Stimulated activated CD4-positive, alpha-beta T cell treated with anti-CD3 and anti-CD28 coated beads, Interleukin-12 subunit alpha, Interleukin-12 subunit beta, amount 100 ng/mL, for 48 hours (primary cell): ENCODE measurements at regions not wholly inside any gene's neighbourhood (a gene's known extent, or its start where the extent isn't known, plus 50 kb on each side); places are given as distances from the start of the nearest gene placed in this dataset.

Experiments
- DNase-seq, 3 donors: peaks; one replicate each; pipeline ENCODE4 v3.0.0-alpha.2; 2020; ENCODE audit warnings: low read depth in 2 of 3, low spot score in 1 of 3

DNA sequence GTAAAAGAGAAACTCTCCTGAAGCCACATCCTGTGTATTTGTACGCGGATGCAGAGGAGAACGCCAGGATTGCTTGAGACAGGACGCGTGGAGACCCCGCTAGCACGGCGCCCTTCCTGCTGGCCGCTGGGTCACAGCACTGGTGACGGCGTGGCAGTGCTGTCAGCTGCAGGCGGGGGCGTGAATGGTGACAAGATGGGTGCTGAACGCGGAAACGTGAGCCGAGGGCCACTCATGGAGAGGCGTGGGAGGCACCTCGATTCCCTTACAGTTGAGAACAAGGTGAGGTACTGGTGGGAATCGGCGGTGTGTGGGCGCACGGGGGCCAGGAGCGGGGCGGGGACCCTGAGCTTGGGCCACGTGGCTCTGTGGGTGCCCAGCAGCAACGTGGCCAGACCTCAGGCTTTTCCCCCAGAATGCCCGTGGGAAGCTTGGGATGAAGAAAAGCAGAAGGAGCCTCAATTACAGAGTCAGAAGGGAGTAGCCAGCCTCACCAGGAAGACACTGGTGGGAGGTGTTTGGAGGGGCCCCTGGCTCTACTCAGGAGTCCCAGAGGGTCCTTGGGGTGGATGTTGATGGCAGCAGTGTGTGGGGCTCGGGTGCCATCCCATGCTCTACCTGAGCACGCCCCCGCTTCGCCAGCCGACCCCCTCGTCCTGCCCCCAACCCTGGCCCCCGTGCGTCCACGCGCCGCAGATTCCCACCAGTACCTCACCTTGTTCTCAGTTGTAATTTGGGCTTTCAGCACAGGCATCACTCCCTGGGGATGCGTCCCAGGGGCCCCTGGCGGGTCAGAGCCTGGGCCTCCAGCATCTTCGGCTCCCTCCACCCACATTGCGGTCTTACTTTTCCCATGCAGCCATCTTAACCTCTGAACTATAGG, 208.4 kb upstream of the TCERG1L start:
- no peak for DNase-seq

DNA sequence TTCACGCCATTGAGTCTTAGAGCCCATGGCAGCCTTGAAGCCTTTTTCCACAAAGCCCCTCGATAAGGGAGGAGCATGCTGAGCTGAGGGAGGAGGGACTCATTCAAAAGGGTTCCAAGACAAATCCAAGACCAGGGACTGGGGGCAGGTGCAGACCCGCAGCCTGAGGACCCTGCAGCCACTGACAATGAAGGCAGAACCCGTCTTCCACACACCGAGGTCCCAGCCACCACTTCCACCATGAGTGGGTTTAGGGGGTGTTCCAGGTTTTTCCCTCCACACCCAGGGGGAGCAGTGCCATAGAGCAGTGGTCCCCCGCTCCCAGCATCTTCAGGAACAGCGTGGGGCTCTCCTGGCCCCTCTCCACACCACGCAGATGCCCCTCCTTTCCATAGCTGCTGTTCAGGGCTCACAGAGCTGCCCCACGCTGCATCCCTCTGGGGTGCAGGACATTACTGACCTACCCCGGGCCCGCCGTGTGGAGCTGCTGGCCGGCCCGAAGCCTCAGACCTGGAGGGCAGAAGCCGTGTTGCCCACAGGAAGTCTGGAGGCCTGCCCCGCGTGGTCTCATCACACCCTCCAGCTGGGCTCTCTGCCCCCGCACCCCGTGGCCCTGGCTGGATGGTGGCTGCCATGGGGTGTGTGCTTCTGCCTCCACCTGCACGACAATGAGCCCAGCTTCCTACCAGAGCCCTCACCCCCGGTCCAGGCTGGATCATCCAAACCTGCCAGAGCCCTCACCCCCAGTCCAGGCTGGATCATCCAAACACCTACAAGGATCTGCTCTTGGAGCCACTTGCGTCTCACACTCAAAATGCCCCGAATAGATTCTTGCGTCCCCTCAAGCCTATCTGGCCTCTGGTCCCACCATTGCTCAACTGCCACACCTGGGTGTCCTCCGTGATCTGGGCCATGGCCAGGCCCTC, 220.0 kb upstream of the TCERG1L start:
- no peak for DNase-seq

DNA sequence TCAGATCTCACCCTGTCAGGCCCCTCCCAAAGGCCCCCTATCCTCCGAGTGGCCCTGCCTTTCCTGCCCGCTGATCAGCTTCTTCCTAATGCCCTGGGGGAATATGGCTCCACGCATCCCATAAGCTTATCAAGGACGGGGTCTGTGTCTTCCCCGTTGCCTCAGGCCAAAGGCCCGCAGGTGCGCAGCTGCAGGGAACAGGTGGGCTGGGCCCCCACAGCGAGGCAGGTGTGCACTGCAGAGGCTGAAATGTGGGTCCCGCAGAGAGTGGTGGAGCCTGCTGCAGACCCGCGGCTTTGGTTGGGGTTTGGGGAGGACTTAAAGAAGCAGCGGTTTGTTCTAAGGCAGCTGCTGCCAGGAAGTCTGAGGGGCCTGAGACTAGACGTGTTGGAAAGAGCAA, 220.8 kb upstream of the TCERG1L start:
- DNase-seq = no peak

DNA sequence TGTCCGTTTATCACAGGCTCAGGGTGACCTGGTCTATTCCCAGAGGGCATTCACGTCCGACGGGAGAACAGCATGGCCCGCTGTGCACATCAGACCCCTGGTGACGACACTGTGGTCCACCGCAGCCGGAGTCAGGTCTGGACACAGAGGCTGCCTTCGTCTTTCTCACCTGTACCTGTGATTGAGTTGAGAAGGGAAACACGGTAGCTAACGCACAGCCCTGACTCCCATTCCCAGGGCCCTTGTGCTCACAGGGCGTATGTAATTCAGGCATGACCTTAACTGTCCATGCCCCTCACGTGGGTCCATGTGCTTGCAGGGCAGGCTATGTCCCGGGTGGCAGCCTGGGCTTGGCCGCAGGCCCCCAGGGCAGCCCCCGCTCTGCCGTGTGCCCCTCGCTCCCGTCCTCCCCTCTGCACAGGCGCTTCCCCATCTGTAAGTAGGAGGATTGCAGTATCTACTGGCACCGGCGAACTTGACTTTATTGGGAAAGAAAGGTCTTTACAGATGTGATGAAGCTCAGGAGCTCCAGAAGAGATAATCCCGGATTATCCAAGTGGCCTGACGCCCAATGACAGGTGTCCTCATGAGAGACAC, 221.3 kb upstream of the TCERG1L start:
- DNase-seq = no peak

DNA sequence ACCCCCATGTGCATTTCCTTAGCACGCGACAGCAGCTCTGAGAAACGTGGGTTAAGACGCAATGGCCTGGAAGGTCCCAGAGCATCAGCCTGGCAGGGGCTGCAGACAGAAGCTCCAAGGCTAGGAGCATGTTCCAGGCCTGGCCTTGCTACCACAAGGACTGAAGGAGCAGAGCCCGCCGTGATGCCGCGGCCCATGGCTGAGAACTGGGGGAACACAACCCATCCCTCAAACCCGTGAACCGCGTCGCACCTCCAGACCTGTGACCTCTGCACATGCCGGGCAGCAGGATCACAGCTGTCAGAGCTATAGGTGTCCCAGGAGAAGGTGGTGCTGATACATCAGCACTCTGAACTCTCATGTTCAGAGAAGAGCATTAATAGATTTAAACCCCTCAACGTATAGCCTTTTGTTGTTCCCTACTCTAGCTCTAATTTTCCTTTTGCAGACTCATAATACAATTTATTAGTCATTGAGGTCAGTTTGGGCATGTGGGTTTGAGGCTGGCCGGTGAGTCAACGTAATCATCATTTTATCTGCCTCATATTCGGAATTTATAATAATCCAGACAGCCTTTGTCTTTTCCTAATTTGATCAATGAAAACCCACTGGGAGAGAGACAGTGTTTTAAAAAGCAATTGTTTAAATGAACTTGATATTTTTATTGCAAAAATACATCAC, 222.5 kb upstream of the TCERG1L start:
- DNase-seq = no peak

DNA sequence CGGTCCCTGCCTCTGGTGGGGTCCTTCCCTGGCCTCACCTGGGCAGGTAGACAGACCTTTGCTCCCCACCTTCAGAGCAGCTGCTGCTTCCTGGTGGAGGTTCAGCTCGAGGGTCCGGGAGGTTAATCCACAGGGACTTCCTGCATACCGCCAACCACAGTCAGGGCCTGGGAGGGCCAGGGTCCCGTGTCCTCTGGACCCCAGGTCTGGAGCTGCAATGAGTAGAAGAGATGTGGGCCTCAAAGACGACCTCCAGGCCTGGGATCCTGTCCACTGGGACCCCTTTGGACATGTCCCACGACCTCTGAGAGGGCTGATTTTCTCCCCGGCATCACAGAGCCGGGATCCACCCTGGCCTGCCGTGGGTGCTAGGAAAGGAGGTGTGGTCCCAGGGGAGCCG, 223.3 kb upstream of the TCERG1L start:
- no peak for DNase-seq

DNA sequence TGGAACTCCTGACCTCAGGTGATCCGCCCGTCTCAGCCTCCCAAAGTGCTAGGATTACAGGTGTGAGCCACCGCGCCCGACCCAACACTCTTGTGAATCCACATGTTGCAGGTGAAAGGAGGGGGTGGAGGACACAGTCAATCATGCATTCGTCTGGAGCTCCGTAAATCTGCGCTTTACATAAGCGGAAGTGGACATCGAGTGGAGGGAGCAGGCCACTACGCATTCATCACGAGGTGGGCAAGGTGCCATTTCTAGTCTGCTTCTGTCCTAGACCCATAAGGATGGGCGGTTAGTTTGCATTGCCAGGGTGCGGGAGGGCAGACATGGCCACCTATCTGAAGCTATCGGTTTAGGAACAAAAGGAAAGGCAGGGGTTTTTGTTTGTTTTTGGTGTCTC, 225.2 kb upstream of the TCERG1L start:
- no peak for DNase-seq

DNA sequence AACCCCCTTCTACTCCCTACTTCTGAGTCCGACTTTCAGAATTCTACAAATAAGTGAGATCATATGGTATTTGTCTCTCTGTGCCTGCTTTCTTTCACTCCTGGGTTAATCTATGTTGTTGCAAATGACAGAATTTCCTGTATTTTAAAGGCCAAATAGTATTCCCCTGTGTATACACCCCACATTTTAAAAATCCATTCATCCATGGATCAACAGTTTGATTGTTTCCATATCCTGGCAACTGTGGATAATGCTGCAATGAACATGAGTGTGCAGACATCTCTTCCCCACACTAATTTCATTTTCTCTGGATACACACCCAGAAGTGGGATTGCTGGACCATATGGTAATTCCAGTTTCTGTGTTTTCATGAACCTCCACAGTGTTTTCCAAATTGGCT, 225.8 kb upstream of the TCERG1L start:
- no peak for DNase-seq

DNA sequence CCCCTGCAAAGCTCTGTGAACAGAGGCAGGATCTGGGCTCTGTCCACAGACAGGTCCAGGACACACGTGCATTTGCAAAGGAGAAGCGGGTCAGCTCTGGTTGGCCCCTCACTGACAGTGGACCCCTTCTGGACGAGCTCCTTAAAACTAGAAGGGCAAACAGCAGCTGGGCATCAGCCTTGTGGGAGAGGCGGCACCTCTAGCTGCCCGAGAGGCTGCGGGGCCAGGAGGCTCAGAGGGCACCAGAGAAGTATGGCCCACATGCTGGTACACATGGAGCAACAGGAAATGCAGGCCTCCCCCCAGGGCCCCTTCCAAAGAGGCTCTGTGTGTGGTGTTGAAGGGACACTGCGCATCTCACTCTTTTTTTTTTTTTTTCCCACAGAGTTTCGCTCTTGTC, 233.0 kb upstream of the TCERG1L start:
- DNase-seq = no peak

DNA sequence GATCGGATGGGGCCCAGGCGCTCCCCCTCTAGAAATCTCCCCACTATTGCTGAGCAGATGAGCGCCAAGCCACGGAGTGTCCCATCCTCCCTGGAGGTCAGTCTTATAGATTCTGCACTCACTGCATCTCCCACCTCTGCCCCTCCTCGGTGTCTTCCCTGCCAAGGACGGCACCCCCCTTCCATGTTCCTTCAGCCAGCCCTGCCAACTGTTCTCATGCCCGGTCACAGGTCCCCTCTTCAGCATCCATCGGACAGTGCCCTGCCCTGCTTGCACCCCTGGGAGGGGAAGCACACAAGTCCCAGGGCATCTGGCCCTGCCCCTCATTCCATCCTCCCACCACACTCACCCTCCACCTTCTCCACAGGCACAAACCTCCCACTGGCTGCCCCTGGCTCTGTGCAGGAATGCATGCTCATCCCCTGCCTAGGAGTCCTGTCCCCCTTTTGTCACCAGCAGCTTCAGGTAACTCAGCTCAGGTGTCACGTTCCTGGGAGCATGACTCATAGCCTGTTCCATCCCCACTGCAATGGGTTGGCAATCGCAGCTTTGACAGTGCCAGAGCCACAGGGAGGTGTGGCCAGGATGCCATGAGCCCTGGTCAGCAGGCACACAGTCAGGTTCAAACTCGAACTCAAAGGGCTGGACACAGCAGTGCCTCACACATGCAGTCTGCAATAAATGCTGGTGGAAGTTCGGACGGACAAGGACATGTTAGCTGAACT, 234.7 kb upstream of the TCERG1L start:
- no peak for DNase-seq

DNA sequence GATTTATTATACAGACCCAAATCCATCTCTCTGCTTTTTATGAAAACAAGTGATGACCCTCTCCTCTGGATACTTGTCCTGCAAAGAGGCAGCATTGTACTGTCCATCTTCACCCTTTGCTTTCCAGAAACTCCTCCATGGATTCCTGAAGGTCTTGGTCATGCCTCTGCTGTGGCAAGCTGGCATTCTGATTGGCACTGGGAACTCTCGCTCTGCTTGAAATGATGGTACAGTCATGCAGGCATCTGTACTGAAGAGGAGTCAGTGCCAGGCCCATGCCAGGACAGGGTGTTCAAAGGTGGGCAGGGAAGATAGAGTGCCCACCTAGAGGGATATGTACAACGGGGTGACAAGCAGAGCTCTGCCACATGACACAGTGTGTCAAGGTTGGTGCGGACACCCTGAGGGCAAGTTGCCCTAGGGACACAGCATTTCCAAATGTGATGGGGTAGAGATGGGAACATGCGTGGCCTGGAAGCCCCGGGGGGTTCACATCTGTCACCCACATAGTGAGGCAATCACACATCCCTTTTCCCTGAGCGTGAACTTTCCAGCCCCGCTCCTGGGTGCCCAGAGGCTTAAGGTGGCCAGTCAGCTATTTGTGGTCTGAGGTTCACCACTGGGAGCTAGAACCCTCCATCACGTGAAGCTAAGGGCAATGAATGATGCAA, 235.7 kb upstream of the TCERG1L start:
- no peak for DNase-seq

DNA sequence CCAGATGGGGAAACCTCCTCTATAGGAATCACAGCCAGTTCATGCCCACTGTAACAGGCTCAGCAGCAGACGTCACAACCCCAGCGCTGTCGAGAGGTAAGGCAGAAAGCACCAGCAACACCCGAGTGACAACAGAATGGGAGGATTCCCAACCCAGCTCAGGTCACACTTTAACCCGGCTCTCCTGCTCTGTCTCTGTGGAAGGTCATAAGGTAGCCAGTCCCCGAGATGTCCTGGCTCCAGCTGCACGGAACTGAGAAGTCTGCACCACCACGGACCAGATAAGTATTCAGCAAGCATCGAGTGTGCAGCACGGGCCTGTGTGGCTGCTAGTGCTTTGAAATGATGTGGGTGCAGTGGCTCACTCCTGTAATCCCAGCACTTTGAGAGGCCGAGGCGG, 236.7 kb upstream of the TCERG1L start:
- DNase-seq = no peak

DNA sequence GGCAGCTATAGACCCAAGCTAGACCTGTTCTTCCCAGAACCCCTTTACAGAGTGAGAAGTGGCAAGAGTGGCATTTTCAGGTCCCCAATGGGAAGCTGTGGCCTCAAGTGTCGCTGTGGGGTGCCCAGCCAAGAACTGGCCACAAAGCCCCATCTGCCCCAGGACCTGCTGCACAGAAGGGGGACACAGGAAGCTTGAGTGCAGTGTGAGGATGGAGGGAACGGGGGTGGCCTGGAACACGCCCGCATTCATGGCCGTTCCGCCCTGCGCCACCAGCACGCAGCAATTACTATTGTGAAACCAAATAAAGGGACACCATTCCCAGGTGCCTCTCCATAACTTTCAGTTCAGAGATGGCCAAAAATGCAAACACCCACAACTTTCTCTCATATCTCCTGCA, 237.6 kb upstream of the TCERG1L start:
- no peak for DNase-seq

DNA sequence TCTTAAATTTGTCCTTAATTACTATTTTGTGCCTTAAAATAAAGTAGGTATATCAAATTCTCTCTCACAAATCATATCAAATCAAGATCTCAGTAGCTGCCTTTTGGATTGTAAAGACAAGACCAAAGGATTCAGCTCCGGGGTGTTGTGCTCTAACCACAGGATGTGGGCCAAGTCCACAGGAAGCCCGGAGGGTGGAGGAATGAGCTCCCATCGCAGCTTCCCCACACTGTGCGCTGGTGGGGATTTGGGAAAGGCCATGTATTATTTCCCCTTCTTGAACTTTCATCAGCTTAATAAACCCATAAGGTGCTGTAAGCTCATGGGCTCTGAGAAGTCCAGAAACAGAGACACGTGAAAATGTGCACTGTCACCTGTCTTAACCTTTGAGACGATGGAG, 241.6 kb upstream of the TCERG1L start:
- DNase-seq = no peak

DNA sequence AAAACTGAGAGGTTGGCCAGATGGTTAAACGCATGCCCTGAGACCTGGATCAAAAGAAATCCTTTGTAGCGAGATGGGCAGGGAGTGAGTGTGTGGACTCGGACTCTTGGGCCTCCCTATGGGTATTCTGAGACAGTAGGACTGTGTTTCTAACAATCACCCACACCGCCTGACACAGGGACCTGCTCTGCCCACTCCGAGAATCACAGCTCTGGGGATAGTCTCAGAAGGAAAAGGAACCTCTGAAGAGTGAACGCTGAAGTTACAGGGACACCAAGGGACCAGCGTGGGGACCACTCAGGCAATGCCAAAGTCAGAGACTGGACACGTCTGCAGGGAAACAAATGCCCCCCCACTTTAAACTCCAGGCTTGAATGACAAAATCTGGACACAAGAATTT, 242.1 kb upstream of the TCERG1L start:
- no peak for DNase-seq

DNA sequence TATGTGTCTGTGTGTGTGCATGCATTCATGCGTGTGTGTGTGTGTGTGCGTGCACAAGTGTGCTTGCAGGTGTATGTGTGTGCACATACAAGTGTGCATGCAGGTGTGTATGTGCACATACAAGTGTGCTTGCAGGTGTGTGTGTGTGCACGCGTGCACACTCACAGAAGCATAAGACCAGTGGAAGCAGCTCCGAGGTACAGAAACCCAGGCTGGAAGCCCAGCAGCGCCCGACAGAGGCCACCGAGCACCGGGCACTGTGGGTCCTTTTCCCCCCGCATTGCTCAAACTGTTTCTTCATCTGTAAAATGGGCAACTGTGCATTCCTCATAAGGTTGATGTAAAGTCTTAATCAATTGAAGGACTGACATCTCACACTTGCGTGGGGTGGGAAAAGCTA, 243.3 kb upstream of the TCERG1L start:
- no peak for DNase-seq

DNA sequence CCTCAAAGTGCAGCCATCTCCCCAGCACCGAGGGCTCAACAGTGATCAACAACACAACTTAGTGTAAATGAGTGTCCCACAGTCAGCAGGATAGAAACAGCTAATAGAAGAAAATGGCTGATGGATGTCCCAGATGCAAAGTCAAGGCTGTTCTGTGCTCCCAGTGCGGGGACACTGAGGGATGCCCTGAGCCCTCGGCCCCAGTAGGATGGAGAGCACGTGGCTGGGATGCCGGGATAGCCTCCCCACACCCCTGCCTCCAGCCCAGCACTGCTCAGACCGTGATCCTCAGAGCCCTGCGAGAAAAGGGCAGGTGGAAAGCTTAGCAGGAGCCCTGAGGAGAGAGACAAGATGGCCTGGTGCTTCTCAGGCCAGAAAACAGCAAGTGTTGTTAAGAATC, 243.9 kb upstream of the TCERG1L start:
- DNase-seq = no peak

DNA sequence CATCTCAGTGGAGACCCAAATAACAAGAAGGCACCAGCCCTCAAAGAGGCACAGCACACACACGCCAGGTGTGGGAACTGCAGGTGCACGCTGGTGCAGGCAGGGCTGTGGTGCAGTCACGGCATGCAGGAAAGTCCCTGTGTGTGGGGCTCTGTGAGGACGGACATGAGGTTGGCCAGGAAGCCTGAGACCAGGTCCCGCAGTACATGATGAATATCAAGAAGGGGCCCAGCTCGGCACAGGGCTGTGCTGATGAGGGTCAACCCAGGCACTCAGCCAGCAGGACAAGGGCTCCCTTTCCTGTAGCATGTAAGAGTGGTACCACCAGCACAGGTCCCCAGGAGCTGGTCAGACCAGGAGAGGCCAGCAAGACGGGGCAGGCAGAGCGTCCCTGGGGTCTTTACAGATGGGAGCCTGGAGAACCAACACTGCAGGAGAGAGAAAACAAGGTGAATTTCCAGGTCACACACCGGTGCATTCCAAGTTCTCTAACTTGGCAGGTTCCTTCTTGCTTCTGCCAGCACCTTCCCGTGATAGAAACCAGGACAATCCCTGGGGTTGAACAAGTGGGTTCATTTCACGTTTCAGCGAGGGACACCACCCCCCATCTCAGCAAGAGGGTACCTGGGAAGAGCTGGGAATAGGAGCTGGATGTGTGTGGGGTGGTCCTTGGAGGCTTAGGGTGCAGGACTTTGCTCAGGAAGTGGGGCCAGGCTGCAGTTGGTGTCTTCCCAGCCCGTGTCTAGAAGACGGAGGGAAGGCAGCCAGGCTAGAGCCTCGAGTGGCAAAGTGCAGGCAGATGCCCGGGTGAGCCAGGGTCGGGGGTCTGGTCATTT, 244.8 kb upstream of the TCERG1L start:
- DNase-seq = no peak

DNA sequence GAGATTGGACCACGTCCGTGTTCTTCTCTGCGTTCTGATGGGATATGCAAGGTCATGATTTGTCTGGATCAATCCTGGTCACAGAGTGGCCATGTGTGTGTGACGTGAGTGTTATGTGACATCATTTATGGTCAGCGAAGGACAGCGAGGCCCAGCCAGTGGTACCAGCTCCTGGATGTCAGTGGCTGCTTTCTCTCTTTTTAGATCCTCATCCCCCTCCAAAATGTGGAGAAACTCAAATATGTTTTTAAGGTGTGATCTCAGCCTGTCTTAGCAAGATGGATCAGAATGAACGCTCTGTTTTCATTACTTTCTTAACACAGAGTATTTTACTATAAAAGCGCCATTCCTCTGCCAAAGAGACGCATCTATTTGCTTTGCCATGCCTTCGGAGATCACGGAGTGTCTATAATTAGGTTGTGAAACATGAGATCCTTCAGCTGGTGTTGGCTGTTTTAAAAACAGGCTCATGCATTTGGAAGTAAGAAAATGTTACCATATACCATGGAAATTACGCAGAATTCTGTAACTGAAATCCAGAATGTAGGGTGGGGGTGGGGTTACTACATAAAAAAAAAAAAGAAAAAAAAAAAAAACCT, 245.5 kb upstream of the TCERG1L start:
- no peak for DNase-seq
